T-helper 1 cell treated with Interleukin-12 subunit alpha and Interleukin-12 subunit beta and Interleukin-4 antibody, amounts not matched to agents 30 ng/mL and 1 ng/mL, for 36 hours (primary cell): ENCODE measurements at regions not wholly inside any gene's neighbourhood (a gene's known extent, or its start where the extent isn't known, plus 50 kb on each side); places are given as distances from the start of the nearest gene placed in this dataset.

Experiments used
- intact Hi-C: fragments of 100-400 bp; cut with micrococcal nuclease; formaldehyde crosslinking; loops from one replicate; pipeline ENCODE4 v1.15.1; 2024

DNA sequence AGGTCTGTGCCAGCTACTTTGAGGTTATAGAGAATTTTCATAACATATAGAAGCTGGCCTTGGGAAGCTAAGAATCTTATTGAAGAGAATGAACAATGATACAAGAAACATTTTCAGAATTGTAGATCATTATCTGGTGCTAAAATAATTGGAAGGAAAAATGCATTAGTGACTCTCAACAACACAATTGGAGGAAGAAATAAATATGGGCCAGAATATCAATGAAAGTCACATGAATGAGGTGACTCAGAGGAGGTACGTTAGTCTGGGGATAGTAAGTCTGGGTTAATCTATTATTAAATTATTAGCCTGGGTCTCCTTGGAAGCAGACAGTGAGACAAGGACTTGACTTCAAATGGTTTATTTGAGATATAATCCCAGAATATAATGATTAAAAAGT lies 529.3 kb upstream of the SLIT2 start:
- intact Hi-C loops = no loop called here

DNA sequence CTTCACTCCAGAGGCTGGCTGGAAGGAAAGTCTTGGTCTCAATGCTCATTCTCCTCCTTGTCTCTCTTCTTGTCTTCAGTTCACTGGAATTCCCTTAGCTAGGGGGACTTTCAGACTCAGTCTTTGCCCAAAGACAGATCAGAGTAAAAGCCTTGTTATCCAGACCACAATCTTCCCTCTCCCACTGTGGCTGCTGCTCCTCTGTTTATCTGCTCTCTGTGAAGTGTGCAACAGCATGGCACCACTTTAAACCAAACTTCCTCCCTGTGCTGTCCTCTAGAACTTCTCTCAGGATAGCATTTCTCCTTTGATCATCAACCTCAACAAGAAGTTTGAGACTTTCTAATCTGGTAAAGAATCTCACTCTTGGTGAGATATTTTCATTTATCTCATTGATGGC lies 530.1 kb upstream of the SLIT2 start:
- intact Hi-C loops = no loop called here

DNA sequence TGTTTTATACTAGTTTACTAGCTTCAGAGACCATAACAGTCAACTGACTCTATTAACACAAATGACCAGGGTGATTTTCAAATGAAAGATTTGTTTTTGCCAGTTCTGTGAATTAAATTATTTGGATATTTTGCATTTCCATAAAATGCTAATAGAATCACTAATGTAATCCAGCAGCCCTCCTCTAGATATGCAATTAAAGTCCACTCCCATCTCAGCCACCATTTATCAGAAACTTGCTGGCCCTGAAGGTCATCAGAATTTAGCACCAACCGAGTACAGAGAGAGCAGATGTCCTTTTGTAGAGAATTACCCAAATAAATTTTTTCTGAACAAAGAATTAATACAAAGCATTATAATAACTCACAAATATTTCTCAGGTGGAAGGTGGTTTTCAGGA lies 531.1 kb upstream of the SLIT2 start:
- intact Hi-C loops = no loop called here

DNA sequence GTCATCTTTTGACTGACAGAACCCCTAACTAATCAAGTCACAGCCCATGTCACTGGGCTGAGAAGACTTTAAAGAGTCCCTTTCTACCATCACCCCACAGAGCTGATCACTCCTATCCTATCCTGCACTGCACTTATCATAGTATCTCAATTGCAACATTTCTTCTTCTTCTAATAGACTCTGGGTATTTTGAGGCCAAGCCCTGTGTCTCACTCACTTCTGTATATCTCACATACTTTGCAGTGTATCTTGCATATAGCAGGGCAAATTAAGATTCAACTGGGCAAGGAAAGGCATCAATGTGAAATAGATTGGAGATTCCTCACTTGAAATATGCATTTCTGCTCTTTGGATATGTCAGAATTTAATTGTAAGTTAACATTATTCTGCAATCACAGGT lies 531.5 kb upstream of the SLIT2 start:
- intact Hi-C loops = no loop called here

DNA sequence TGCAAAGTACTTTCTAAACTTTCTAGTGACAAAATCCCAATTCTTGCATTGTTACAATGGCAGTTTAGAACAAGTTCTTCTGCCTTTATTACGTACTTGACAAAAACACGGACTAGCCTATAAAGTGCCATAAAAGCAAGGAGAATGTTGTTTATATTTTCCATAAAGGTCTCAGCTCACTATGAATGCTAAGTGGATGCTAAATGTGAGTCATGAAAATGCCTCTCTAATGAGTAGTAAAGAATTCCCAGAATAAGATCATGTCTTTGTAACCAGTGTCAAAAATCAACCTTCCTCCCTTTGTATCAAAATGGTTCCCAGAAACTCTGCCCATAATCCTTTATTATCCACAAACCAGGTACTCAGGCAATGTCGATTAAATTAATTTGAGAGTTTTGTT lies 539.8 kb upstream of the SLIT2 start:
- intact Hi-C loops = no loop called here

DNA sequence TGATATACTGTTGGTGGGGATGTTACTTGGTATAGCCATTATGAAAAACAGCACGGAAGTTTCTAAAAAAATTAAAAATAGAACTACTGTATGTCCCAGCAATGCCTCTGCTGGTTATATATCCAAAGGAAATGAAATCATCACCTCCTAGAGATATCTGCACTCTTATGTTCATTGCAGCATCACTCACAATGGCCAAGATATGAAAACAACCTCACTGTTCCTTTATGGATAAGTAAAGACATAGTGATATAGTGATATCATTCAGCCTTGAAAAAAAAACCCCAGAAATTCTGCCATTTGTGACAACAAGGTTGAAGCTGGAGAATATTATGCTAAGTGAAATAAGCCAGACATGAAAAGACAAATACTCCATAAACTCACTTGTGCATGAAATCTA lies 543.8 kb upstream of the SLIT2 start:
- intact Hi-C loops = no loop called here

DNA sequence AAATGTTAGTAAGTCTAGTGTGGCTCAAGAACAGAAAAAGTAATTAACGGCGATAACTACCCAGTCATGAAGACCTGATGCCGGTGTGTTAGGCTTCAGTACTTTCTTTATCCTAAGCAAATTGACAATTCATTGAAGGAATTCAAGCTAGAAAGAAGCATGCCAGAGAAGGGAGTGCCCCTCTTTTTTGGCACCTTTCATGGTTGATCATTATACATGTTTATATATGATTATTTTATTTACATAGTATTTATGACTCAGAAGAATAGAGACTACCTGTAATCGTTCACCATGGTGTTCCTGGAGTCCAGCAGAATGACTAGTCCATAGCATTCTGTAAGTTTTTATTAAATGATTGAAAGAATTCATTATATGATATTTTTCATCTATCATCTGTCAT lies 548.3 kb upstream of the SLIT2 start:
- intact Hi-C loops = no loop called here

DNA sequence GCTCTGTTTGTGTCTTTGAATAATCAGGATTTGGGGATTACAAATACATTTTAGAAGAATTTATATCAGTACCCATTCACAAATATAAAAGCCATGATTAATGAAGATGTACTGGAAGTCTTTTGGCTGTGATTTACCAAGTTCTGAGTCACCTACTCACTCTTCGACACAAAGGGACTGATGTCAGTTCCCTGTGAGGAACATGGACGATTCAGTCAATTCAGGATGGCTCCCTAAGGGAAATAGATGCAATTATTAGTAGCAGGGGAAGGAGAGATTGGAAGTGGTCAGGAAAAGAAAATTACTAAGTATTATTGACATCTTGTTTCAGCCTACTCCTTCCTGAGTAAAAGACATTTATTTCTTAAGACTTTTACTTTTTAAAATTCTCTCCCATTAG lies 550.7 kb upstream of the SLIT2 start:
- intact Hi-C loops = no loop called here

DNA sequence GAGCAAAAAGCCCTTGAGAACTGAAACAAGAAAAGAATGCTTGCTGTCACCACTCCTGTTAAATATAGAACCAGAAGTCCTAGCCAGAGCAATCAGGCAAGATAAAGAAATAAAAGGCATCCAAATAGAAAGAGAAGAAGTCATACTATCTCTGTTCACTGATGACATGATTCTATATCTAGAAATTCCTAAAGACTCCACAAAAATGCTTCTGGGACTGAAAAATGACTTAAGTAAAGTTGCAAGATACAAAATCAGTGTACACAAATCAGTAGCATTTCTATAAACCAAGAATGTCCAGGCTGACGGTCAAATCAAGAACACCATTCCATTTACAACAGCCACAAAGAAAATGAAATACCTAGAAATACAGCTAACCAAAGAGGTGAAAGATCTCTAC lies 552.7 kb upstream of the SLIT2 start:
- intact Hi-C loops = no loop called here

DNA sequence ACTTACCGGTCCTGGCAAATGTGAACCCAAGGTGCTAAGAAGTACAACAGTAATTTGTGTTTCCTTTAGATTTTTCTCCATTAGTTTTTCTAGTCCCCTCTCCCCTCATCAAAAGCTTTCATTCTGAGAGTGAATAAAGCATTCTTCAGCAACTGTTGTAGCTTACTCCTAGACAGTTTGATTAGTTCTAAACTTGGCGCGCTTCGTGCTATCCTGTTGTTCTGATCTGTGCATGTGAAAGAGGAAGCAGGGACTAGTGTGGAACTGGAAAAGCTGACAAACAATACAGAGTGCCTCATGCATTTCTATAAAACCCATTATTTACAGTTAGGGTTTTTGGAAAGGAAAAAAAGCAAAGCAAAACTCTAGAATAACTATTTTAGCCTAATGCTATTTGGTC lies 556.9 kb upstream of the SLIT2 start:
- intact Hi-C loops = no loop called here

DNA sequence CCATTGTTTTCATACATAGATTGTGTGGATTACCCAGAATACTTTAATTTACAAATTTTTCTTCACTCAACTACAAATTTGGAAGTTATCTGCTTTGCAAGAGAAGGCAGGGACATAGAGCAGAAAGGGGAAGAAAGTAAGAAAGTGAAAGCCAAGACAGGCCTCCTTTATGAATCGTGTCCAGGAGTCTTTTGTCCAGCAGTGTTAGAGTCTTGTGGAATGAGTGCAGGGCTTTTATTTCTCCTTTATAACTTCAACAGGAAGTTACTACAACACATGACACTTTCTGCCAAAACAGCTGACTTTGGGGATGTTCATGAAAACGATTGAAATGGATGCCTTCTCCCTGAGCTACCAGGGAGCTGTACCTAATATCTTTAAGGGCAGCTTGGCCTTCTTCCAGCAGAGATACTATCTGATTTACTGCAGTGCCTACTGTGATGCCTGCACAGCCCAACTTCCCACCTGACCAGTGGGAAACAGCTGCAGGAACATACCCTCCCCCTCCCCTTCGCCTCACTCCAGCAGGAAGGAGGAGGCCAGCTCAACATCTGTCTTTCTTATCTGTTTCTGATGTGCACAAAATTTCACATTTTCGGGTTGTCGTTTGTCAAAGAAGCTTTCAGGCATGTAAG lies 557.7 kb upstream of the SLIT2 start:
- intact Hi-C loops = no loop called here

DNA sequence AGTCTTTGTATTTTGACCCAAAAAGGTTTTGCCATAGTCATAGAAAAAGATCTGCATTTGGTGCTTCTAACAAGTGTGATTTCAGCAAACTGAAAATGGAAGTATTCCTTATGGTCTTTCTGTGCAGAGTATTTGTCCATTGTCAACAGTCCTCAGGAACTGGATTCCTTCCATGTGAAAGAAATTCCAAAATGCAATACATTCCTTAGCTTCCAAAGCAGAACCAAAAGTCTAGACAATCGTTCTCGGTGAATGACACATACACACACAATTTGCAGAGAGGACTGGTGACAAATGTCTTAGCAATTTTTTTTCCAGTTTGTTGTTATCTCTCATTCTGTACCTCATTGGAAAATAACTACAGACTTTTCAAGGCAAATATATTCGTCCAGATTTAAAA lies 562.2 kb upstream of the SLIT2 start:
- intact Hi-C loops = no loop called here

DNA sequence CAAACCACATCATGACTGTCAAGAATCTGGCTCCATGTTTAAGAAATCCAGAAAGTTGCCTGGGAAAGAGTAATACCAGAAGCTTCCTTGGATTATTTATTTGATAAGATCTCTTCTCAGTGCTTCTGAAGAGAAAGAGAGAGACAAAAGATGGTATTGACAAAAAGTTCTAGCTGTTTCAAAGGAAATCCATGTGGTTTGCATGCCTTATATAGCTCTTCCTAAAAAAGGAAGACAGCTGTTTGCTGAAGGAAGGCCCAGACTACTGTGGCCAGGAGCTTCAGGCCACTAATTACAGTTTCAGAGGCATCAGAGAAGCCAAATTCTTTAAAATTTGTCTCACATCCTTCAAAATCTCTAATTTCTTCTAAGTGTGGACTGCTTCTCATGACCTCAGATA lies 565.2 kb upstream of the SLIT2 start:
- intact Hi-C loops = no loop called here

DNA sequence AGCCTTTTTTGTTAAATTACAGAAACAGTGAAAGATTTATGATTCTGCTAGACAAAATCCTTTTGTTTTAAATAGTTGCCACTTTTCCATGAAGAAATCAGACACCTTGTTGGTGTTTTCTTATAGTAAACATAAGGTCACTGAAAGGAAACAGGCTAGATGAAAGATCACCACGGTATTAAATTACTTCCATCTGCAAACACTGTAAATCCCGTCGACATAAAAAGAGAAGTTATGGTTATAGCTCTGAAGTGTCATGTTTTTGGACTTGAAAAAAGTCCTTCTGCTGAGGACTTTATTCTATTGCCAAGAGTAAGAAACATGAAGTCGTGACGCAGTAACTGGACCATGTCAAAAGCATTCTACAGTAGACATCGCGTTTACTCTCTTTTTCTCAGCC lies 567.6 kb upstream of the SLIT2 start:
- intact Hi-C loops = no loop called here

DNA sequence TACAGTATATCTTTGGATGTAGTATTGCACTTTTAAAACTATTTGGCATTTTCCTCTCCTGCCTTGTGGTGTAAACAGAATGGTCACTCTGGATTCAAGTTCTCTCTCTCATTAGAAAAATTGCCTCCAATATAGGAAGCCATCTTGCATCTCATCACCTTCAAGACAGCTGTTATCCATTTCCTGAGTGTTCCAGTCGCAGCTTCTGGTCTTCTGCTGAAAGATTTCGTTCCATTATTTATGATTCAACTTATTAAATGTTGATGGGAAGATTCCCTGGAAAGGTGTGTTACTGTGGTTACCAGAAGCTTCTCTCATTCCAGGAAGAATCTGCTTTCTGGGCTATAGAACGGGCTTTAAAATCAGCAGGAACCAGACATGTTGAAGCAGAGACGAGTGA lies 568.3 kb upstream of the SLIT2 start:
- intact Hi-C loops = no loop called here

DNA sequence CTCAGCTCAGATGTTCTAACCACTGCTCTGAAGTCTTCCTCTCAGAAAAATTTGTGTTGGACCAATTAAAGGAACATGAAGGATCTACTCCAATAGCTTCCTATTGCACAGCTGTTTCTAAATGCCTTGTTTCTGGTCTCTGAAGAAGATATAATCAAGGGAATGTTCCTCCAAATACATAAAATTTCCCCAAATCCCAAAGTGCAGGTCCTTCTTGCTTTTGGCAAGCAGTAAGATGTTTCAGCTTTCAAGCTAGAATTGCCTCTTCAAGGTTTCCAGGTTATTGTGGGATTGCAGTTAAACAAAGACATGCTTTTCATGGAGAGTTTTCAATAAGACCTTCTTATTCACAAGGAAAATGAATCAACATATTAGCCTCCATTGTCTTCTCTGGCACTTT lies 574.5 kb upstream of the SLIT2 start:
- intact Hi-C loops = no loop called here

DNA sequence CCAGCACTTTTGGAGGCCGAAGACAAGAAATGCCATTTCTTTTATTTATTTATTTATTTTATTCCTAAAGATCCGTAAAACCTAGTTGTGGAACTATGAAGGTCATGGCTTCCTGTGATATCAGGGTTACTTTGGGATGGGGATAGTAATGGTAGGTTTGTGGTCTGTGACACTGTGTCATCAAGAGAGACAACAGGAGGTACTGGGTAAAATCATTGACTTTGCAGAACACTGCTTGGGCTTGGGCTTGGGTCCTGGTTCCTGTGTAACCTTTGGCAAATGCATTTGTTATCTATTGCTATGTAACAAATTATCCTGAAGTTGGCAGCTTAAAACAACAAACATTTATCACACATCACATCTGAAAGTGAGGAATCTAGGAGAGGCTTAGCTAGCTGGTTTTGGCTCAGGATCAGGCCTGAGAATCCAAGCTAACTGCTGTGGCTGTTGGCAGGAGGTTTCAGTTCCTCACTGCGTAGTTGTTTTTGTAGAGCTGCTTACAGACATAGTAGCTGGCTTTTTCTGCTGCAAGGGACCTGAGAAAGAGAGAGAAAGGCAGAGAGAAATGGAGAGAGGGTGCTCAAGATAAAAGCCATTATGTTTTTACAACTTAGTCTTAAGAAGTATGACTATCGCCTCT lies 576.4 kb upstream of the SLIT2 start:
- intact Hi-C loops = no loop called here

DNA sequence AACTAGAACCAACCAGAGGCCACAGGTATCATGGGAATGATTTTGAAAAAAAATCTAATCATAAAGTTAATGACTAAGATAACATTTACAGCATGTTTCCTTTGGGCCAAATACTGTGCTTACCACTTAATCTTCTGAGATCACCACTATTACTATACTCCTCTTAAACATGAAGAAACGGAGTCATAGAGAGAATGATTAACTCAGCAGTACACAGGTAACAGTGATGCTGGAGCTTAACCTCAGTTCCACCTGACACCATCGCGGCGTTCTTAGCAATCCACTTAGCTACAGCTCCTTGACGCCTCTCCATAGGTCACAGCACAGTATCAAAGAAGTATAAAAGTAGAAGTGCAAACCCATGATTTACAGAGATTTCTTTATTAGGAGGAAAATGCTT lies 592.6 kb upstream of the SLIT2 start:
- intact Hi-C loops = no loop called here

DNA sequence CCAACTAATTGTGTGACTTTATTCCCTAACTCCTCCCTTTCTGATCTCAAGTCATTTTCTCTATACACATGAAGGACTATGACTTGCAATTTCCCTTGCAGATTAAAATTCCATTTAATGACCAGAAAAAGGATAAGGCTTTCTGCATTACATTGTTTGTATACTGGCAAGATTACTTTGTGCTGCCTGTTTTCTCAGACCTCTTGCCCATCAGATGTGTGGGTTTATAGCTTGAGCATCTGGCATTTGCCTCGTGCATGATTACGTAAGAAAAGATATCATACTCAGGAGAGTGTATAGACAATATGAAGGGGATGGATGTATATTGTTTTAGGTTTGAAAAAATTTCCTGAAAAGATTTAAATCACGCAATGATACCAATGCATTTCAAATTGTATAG lies 593.8 kb upstream of the SLIT2 start:
- intact Hi-C loops = no loop called here

DNA sequence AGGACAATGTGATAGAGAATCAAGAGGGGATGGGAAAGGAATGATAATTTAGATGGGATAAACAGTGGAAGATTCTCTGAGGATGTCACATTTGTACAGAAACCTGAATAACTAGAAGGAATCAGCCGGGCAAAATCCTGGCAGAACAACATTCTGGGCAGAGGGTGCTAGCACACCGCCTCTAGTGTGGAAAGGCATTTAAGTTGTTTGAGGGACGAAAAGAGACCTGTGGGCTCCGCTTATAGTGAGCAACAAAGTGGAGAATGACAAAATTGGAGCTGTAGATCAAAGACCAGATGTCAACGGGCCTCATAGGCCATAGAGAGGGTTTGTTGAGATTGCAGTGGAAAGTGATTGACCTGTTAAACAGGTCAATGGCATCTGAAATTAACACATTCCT lies 596.0 kb upstream of the SLIT2 start:
- intact Hi-C loops = no loop called here

DNA sequence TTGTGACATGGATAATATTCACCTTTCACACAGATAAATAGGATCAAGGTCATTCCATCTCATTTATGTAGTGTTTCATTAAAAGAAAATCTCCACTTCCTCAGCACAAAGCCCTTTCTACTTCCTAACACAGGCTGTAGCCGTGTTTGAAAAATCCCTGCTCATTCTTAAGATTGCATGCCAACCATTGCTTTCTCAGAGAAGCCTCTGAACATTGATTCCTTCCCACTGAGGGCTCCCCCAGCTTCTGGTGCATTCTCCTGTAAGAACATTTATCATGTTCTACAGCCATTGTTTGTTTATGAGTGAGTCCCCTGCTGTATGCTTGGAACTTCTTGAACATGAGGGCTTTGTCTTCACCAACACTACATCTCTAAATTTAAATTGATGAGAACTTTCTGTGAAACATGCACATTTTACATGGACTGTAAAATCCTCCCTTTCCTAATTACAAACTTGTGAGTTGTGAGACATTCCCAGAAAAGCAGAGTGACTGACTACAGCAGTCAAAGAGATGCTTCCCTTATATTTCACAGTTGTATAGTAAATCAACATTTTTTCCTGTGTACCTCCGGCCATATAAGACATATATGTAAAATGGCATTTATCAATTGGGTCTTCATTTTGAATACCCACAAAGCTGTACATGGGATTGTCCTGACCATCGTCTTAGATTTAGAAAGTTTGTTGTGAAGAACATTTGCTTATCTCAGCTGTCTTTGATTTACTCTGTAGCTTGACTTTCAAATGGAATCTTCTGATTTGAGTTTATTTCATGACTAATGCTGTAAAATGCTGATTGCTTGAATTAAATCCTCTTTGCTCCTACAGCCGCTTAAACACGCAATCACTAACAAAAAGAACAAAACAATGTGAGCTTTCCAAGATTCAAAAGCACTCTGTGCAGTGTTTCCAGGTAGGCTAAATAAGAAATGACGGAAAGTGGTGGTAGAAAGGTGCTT lies 600.5 kb upstream of the SLIT2 start:
- intact Hi-C loops = no loop called here

DNA sequence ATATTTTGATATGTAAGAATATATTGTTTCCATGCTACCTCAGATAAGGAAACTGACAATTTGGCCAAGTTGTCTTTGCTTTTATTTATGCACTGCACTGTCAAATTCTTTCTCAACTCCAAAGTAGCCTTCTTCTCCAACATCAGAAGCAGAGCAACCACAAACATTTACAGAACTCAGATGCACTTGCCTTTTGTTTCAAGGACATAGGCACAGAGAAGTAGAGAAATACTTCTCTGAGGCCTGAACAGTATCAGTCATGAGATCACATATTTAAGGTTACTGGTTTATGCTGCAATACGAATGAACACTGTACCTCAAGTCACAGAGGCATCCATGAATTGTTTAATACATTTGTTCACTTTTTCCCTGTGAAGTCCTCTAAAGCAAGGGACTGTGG lies 606.1 kb upstream of the SLIT2 start:
- intact Hi-C loops = no loop called here

DNA sequence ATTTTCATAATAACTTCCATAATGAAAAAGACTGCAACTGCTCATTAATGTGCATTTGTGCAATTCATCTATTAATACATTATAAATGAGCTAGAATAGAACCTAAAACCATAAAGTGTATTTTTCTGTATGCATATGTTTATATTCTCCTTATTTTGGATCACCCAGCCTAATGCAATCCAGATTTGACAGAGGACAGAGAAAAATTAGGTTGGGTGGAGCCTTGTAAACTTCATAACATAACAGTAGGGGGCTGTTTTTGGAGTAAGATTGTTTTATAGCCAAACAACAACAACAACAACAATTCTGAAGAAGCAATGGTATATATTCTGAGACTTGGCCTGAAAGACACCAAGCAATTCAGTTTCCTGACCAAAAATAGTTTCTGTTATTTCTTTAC lies 615.3 kb upstream of the SLIT2 start:
- intact Hi-C loops = no loop called here
